Smooth muscle cell (in vitro differentiated cells): ENCODE measurements at regions not wholly inside any gene's neighbourhood (a gene's known extent, or its start where the extent isn't known, plus 50 kb on each side); places are given as distances from the start of the nearest gene placed in this dataset.

Experiments
- DNase-seq: peaks from one replicate; lab custom pipeline; 2025; ENCODE audit not compliant: unreplicated experiment; lab: John Stamatoyannopoulos, UW
- H2AFZ ChIP-seq: fragments of 200-600 bp; sonication (generic); 2 replicates; pipeline ENCODE4 v1.6.0; 2016; ENCODE audit warnings: antibody characterized with exemption, low read depth, mild to moderate bottlenecking
- H3F3A ChIP-seq: fragments of 200-600 bp; sonication (generic); 2 replicates; pipeline ENCODE4 v1.6.0; 2017; ENCODE audit warnings: antibody characterized with exemption, low read depth
- H3K27ac ChIP-seq: fragments of 200-600 bp; sonication (generic); 2 replicates; pipeline ENCODE4 v1.5.1; 2016; ENCODE audit warnings: low read depth, mild to moderate bottlenecking
- H3K27me3 ChIP-seq: fragments of 200-600 bp; sonication (generic); 2 replicates; pipeline ENCODE4 v1.6.1; 2016; ENCODE audit warnings: low read depth, mild to moderate bottlenecking
- H3K36me3 ChIP-seq: fragments of 200-600 bp; sonication (generic); 2 replicates; pipeline ENCODE4 v1.5.1; 2016; ENCODE audit warnings: low read depth
- H3K4me1 ChIP-seq: fragments of 200-600 bp; sonication (generic); 2 replicates; pipeline ENCODE4 v1.5.1; 2016; ENCODE audit warnings: low read depth
- H3K4me2 ChIP-seq: fragments of 200-600 bp; sonication (generic); 2 replicates; pipeline ENCODE4 v1.6.0; 2016; ENCODE audit warnings: mild to moderate bottlenecking
- H3K4me3 ChIP-seq: fragments of 200-600 bp; sonication (generic); 2 replicates; pipeline ENCODE4 v1.5.1; 2016; ENCODE audit warnings: mild to moderate bottlenecking
- H3K79me2 ChIP-seq: fragments of 200-600 bp; sonication (generic); 2 replicates; pipeline ENCODE4 v1.6.0; 2016; ENCODE audit warnings: low read depth, mild to moderate bottlenecking
- H3K9ac ChIP-seq: fragments of 200-600 bp; sonication (generic); 2 replicates; pipeline ENCODE4 v1.6.0; 2016; ENCODE audit warnings: low read depth
- H3K9me3 ChIP-seq: fragments of 200-600 bp; sonication (generic); replicated peaks from 2 replicates; pipeline ENCODE4 v1.5.1; 2016; ENCODE audit warnings: low read depth
- H4K20me1 ChIP-seq: fragments of 200-600 bp; sonication (generic); 2 replicates; pipeline ENCODE4 v1.6.0; 2016; ENCODE audit warnings: low read depth
- CTCF ChIP-seq: fragments of 200-600 bp; sonication (generic); IDR thresholded peaks from 2 replicates; pipeline ENCODE4 v1.5.1; 2017; ENCODE audit warnings: borderline replicate concordance, mild to moderate bottlenecking, antibody characterized with exemption; ENCODE audit not compliant: insufficient read depth, poor library complexity, severe bottlenecking
- WGBS: methylation state at CpG from one replicate; pipeline ENCODE4 v1.1.7; 2016; ENCODE audit warnings: low lambda C conversion rate; 5-methylcytosine and 5-hydroxymethylcytosine counted together

GRCh38 chr4:44070843-44071242 is 377.8 kb downstream of the KCTD8 start:
- no peak overlapping the region for H3K4me2 ChIP-seq
- no peak overlapping the region for H2AFZ ChIP-seq
- H3K4me1 ChIP-seq = no peaks in the 10 kb centered on the region
- no peaks in the 10 kb centered on the region for H3K27me3 ChIP-seq
- no peaks in the 10 kb centered on the region for H3K79me2 ChIP-seq
- DNase-seq = no peak
- H3F3A ChIP-seq = no peaks in the 10 kb centered on the region
- WGBS = 79% methylated on average over 6 of the region's 6 CpGs
- no peaks in the 10 kb centered on the region for H4K20me1 ChIP-seq
- no peak for TF ChIP-seq CTCF
- H3K27ac ChIP-seq = no peak overlapping the region
- H3K9ac ChIP-seq = no peak overlapping the region
- H3K9me3 ChIP-seq = no peaks in the 10 kb centered on the region
- no peaks in the 10 kb centered on the region for H3K36me3 ChIP-seq
- no peak overlapping the region for H3K4me3 ChIP-seq

- Histone ChIP-seq H3K4me2 (no peak overlapping the region), H4K20me1 (no peaks in the 10 kb centered on the region), H3K27ac (no peak overlapping the region), H3K79me2 (no peaks in the 10 kb centered on the region), H3K27me3 (no peaks in the 10 kb centered on the region), H3K9ac (no peak overlapping the region), H2AFZ (no peak overlapping the region), H3K4me1 (no peaks in the 10 kb centered on the region), H3K9me3 (no peaks in the 10 kb centered on the region), H3K4me3 (no peak overlapping the region), H3K36me3 (no peaks in the 10 kb centered on the region), H3F3A (no peaks in the 10 kb centered on the region)
- TF ChIP-seq CTCF = no peak
- WGBS = 79% methylated on average over 12 of the region's 12 CpGs
- no peak for DNase-seq
These were observed 376.4 kb downstream of the KCTD8 start for GRCh38 chr4:44071959-44072955.

GRCh38 chr4:44086753-44087152 is 361.9 kb downstream of the KCTD8 start:
- no peak overlapping the region for H2AFZ ChIP-seq
- H3K27me3 ChIP-seq = no peaks in the 10 kb centered on the region
- no peaks in the 10 kb centered on the region for H3F3A ChIP-seq
- no peak overlapping the region for H3K9ac ChIP-seq
- H3K27ac ChIP-seq = no peak overlapping the region
- no peak for TF ChIP-seq CTCF
- H3K4me2 ChIP-seq = no peak overlapping the region
- no peak for DNase-seq
- no peaks in the 10 kb centered on the region for H3K9me3 ChIP-seq
- H3K36me3 ChIP-seq = no peaks in the 10 kb centered on the region
- no peaks in the 10 kb centered on the region for H3K4me1 ChIP-seq
- no peak overlapping the region for H3K4me3 ChIP-seq
- no peaks in the 10 kb centered on the region for H4K20me1 ChIP-seq
- H3K79me2 ChIP-seq = no peaks in the 10 kb centered on the region

GRCh38 chr4:44093390-44093789 is 355.2 kb downstream of the KCTD8 start:
- no peak overlapping the region for H3K4me2 ChIP-seq
- DNase-seq = no peak
- no peak overlapping the region for H3K27ac ChIP-seq
- H3K9me3 ChIP-seq = no peaks in the 10 kb centered on the region
- H4K20me1 ChIP-seq = no peaks in the 10 kb centered on the region
- no peaks in the 10 kb centered on the region for H3K36me3 ChIP-seq
- H3K9ac ChIP-seq = no peak overlapping the region
- H2AFZ ChIP-seq = no peak overlapping the region
- no peak for TF ChIP-seq CTCF
- H3F3A ChIP-seq = no peaks in the 10 kb centered on the region
- no peaks in the 10 kb centered on the region for H3K27me3 ChIP-seq
- no peak overlapping the region for H3K4me3 ChIP-seq
- no peaks in the 10 kb centered on the region for H3K79me2 ChIP-seq
- H3K4me1 ChIP-seq = no peaks in the 10 kb centered on the region
